Activated CD4-positive, alpha-beta T cell treated with anti-CD3 and anti-CD28 coated beads for 48 hours (primary cell): ENCODE measurements at regions not wholly inside any gene's neighbourhood (a gene's known extent, or its start where the extent isn't known, plus 50 kb on each side); places are given as distances from the start of the nearest gene placed in this dataset.
"Not testable (repeated sequence)": the region's sequence is repeated elsewhere in the genome, so short reads cannot be mapped to it uniquely, and the experiment has no call there.

ENCODE experiments used
- DNase-seq: peaks from one replicate; pipeline ENCODE4 v3.0.0-alpha.2; 2020

- DNase-seq: no peak
Measured at GRCh38 chr2:192539306-192539705, 344.6 kb upstream of the TMEFF2 start.

GRCh38 chr2:192536922-192537624 lies 342.3 kb upstream of the TMEFF2 start:
- DNase-seq: no peak

DNA sequence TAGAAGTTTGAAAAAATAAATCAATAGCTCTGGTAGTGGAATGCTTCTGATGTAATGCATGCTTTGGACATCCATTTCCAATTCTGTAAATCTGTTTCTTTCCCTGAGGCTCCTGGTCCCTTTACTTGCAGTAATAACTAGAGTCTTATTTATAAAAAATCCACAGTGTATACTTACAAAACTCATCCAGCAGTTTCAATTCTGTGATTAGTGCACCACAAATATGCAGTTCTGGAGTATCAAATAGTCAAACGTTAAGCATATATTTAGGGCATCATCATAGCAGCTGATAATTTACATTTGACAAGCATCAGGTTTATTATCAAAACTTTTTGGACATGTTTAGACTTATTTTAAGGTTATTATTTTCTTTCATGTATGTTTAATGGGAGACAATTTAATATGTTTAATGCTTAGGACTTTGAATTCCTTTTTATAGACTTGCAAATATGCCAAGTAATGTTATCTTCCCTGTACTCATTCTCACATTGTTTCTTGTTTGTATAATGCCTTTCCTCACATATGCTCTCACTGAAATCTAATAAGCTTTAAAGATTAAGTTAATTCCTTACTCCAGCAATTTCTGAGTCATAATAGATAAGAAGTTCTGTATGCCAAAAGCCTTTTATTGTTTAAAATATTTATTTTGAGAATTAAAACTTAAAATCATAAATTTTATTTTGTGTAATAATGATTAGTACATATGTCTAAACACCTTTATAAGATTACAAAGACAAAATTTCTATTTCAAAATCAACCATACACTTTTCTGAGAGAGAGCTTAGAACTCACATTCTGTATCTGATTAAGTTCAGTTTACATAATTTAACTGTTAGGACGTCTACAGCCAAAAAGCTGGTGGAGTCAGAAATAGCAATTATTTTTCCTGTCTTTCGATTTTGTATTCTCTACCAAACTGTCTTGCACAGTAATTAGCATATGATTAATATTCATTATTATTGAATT lies 341.5 kb upstream of the TMEFF2 start:
- no peak for DNase-seq

DNA sequence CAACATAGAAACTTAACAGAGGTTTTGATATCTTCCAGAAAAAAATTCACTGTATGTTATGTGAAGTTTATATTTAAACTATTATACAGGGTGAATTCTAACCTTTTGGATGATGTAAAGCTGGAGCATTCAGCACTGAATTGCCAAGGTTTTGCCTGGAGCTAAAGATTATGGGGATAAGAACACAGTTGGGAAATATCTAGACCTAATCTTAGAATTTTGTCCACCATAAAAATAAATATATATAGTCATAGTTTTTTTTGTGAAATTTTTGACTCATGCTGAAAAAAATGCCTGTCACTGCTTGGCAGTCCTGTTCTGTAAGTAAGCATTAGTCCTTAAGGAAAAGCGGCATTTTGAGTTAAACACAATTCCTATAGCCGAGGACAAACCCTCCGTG lies 339.3 kb upstream of the TMEFF2 start:
- DNase-seq: no peak

GRCh38 chr2:192524642-192525251 lies 330.0 kb upstream of the TMEFF2 start:
- DNase-seq: not testable (repeated sequence)

DNA sequence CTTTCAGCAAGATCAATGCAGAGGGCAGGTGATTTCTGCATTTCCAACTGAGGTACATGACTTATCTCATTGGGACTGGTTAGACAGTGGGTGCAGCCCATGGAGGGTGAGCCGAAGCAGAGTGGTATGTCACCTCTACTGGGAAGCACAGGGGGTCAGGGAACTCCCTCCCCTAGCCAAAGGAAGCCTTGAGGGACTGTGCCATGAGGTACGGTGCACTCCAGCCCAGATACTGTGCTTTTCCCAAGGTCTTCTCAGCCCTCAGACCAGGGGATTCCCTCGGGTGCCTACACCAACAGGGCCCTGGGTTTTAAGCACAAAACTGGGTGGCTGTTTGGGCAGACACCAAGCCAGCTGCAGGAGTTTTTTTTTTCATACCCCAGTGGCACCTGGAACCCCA lies 329.5 kb upstream of the TMEFF2 start:
- not testable (repeated sequence) for DNase-seq

- no peak for DNase-seq
Measured at GRCh38 chr2:192515937-192516336, 321.2 kb upstream of the TMEFF2 start.

DNA sequence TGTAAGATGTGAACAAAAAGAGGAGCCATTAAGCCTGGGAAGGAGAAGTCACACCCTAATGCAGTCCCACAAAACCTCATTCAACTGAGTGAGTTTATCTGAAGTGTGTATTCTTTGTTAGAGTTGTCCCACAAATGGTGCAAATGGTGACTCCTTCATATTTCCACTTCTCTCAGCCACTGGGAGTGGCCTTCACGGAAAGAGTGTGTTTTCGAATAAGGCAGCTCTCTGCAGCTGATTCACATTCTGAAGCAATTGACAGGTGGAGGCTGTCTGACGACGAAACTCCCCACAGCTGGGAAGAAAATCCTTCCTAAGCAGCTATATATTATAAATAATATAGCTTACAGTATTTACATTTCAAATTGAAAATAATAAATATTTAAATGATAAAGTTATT lies 318.8 kb upstream of the TMEFF2 start:
- DNase-seq: no peak

DNA sequence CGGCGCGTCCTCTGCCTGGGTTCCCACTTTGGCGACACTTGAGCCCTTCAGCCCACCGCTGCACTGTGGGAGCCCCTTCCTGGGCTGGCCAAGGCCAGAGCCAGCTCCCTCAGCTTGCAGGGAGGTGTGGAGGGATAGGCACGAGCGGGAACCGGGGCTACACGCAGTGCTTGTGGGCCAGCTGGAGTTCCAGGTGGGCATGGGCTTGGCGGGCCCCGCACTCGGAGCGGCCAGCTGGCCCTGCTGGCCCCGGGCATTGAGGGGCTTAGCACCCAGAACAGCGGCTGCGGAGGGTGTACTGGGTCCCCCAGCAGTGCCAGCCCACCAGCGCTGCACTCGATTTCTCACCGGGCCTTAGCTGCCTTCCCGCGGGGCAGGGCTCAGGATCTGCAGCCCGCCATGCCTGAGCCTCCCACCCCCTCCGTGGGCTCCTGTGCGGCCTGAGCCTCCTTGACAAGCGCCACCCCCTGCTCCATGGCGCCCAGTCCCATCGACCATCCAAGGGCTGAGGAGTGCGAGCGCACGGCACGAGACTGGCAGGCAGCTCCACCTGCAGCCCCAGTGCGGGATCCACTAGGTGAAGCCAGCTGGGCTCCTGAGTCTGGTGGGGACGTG lies 313.2 kb upstream of the TMEFF2 start:
- not testable (repeated sequence) for DNase-seq

DNA sequence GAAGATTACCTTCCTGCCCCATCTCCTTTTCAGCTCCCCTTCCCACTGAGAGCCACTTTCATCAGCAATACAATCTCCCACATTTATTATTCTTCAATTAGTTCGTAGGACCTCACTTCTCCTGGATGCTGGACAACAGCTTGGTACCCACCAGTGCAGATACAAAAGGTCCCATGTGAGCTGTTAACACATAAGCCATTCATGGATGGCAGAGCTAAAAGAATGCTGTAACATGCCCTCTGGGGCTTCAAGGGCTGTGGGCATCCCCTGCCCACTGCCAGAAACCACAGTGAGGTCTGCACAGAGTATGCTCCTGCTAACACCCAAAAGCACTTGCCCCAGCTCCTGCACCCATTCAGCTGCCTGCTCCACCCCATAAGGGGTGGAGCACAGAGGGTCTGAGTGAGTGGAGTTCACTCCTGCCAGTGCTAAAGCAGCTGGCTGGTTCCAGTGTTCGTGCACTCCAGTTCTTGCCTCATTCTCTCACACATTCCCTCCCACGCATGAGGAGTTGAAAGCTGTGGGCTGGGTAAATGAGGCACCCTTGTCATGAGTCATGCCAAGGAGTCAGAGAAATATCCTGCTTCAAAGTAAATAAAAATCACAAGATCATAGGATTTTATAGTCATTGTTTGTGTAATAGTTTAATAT lies 305.9 kb upstream of the TMEFF2 start:
- DNase-seq: peak; percentile 49

DNA sequence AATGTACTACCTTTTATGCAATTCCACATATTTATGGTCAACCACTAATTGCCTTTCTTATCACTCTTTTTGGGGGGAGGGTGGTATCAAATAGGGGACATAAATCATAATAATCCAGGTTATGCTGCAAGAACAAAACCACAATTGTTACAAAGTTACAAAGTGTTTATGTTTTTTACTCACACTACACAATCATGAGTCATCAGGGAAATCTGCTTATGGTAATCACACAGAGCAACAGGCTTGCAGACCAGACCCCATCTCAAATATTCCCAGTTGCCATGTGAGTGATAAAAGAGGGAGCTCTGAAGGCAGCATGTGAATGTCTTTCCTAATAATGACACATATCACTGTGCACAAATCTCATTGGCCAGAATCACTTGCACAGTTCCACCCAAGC lies 304.7 kb upstream of the TMEFF2 start:
- DNase-seq: no peak

GRCh38 chr2:192498747-192499146 lies 304.0 kb upstream of the TMEFF2 start:
- DNase-seq: no peak

DNA sequence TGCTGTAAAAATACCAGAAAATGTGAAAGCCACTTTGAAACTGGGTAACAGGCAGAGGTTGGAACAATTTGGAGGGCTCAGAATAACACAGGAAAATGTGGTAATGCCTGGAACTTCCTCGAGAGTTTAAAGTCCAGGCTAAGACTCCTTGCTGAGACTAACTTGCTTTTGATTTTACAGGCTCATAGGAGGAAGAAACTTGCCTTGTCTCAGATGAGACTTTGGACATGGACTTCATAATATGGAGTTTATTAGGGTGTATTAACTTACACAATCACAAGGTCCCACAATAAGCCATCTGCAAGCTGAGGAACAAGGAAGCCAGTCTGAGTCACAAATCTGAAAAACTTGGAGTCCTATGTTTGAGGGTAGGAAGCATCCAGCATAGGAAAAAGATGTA lies 293.4 kb upstream of the TMEFF2 start:
- not testable (repeated sequence) for DNase-seq

DNA sequence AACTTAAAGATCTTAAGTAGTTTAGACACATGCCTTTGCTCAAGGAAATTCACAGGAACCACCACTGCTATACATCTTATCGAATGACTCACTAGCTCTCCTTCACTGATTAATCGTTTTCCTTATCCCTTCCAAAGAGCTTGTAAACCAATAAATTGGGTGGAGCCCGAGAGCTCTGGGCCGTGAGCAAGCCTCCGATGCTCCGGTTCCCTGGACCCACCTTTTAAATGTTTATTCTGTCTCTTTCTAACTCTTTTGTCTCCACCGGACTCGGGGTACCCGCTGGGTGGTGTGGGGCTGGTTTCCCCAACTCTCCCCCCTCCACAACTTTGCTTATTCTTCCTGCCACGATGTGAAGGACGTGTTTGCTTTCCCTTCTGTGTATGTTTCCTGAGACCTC lies 292.9 kb upstream of the TMEFF2 start:
- no peak for DNase-seq

DNA sequence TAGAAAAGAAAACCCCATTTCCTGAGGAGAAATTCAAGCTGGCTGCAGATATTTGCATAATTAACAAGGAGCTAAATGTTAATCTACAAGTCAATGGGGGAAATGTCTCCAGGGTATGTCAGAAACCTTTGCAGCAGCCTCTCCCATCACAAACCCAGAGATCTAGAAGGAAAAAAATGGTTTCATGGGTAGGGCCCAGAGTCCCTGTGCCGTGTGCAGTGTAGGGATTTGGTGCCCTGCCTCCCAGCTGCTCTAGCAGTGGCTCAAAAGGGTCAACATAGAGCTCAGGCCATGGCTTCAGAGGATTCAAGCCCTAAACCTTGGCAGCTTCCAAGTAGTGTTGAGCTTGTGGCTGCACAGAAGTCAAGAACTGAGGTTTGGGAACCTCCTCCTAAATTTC lies 290.2 kb upstream of the TMEFF2 start:
- no peak for DNase-seq

DNA sequence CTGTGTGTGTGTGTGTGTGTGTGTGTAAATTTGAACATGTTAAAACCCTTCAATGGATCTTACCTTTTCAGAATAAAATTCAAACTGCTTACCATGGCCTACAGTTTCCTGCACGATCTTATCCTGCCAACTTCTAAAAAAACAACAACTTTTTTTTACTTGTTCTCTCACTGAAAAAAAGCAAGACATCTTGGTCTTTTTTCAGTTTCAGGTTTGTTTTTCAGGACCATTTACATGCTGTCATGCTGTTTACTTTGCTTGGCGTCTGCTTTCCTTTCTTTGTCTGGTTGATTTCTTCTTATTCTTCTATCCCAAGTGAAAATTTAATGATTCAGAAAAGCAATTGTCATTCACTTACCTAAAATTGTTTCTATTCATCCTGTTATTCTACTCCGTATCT lies 286.3 kb upstream of the TMEFF2 start:
- no peak for DNase-seq

DNA sequence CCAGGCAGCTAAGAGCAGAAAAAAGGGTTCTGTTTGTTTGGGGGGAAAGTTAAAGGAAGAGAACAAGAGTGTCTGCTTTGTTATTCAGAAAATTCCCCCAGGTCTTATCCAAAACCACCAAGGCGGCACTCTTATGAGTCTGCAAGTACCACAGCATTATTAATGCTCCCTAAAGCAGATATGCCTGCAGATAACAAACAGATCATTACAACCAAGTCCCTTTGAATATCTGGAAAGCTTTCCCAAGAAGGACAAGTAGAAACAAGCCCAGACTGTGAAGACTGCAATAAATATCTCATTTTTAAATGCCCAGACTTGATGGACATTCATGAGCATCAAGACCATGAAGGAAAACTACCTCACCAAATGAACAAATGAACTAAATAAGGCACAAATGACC lies 278.6 kb upstream of the TMEFF2 start:
- DNase-seq: no peak

DNA sequence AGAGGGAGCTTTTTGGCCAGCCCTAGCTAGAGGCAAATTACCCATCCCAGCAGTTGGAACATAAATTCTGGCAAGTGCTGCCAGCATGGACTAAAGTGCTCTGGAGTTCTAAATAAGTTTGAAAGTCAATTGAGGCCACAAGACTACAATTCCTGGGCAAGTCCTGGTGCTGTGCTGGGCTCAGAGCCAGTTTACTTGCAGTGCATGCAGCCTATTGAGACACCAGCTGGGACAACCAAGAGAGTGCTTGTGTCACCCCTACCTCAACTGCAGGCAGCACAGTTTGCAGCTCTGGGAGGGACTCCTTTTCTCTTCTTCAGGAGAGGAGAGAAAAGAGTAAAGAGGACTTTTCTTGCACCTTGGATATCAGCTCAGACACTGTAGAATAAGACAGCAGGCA lies 277.2 kb upstream of the TMEFF2 start:
- no peak for DNase-seq

GRCh38 chr2:192469612-192470011 lies 274.9 kb upstream of the TMEFF2 start:
- no peak for DNase-seq

- DNase-seq: no peak
Measured at GRCh38 chr2:192467953-192468660, 273.4 kb upstream of the TMEFF2 start.

DNA sequence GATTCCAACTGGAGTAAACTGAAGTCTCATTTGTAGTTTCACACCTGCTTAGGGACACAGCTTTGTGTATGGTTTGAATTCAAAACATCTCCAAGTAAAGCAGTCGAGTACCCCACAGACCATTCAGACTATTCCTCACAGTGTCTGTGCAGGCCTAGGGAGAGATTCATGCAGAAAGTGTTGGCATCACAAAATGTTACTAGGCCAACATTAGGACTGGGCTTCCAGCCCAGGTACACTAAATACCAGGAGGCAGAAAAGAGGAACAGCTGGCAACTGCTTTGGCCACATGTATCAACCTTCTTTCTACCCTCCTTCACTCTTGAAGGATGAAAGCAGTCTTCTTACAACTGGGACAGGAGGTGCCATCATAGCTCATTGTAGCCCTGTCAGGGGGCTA lies 270.4 kb upstream of the TMEFF2 start:
- DNase-seq: no peak

- no peak for DNase-seq
Measured at GRCh38 chr2:192459422-192459821, 264.7 kb upstream of the TMEFF2 start.
